Right lobe of liver (tissue), 6 donors: ENCODE measurements at regions not wholly inside any gene's neighbourhood (a gene's known extent, or its start where the extent isn't known, plus 50 kb on each side); places are given as distances from the start of the nearest gene placed in this dataset.

Experiments used
- ATAC-seq, 4 donors: fragments of 200-7000 bp; cut with Tn5 transposase; one replicate each; pipeline ENCODE4 v1.9.1; 2020; ENCODE audit warnings: mild to moderate bottlenecking in 4 of 4, moderate library complexity in 4 of 4
- DNase-seq, 3 donors: peaks; one replicate each; pipeline ENCODE4 v3.0.0-alpha.2; 2020
- H3K27ac ChIP-seq, 3 donors: fragments of 200-600 bp; one replicate each; pipeline ENCODE4 v1.8.0; 2022
- H3K27me3 ChIP-seq, 2 donors: fragments of 200-600 bp; one replicate each; pipeline ENCODE4 v1.8.0; 2022
- H3K36me3 ChIP-seq, 4 donors: fragments of 200-600 bp; sonication (generic) in 1 of 4; one replicate each; pipeline versions ENCODE4 v1.5.1 to v1.8.0; 2017 to 2022; ENCODE audit warnings: control low read depth in 1 of 4
- H3K4me1 ChIP-seq, 4 donors: fragments of 200-600 bp; sonication (generic) in 1 of 4; one replicate each; pipeline versions ENCODE4 v1.5.1 to v1.8.0; 2017 to 2022; ENCODE audit warnings: control low read depth in 1 of 4
- H3K4me3 ChIP-seq, 3 donors: fragments of 200-600 bp; one replicate each; pipeline ENCODE4 v1.8.0; 2022
- H3K9me3 ChIP-seq, 4 donors: fragments of 200-600 bp; sonication (generic) in 1 of 4; one replicate each; pipeline versions ENCODE4 v1.5.1 to v1.8.0; 2017 to 2022; ENCODE audit warnings: control low read depth in 1 of 4
- CTCF ChIP-seq, 4 donors: fragments of 200-600 bp in 3 of 4; fragments of 450-650 bp in 1 of 4; IDR thresholded peaks; one replicate each; pipeline versions ENCODE4 v1.5.1 to v1.8.0; 2016 to 2022; ENCODE audit warnings: antibody characterized with exemption in 4 of 4, mild to moderate bottlenecking in 2 of 4
- POLR2A ChIP-seq: fragments of 450-650 bp; IDR thresholded peaks from one replicate; pipeline ENCODE4 v1.6.1; 2017; ENCODE audit warnings: antibody characterized with exemption, mild to moderate bottlenecking
- WGBS: methylation state at CpG from one replicate; pipeline ENCODE4 v1.1.6; 2018; ENCODE audit warnings: low coverage, low lambda C conversion rate; ENCODE audit not compliant: insufficient coverage; ENCODE audit errors: missing lambda C conversion rate; 5-methylcytosine and 5-hydroxymethylcytosine counted together
- intact Hi-C, 2 donors: fragments of 100-400 bp; cut with DNase I; formaldehyde crosslinking; loops; one replicate each; pipeline versions ENCODE4 v1.11.2 to v1.14.1; 2022
- donor health status: DM: no; HTN: yes; CAD: no.
- donor health status: DM: no; HTN: no; CAD: no.
- donor health status: DM: no; HTN: no; CAD: no.
- donor health status: DM: no; HTN: yes; CAD: no.
- donor health status: DM: no; HTN: yes; CAD: no.

GRCh38 chr10:3911241-3911640 lies 126.2 kb upstream of the KLF6 start:
- Histone ChIP-seq H3K27me3 (no peaks in the 10 kb centered on the region), H3K9me3 (no peaks in the 10 kb centered on the region), H3K4me1 (no peaks in the 10 kb centered on the region), H3K36me3 (no peaks in the 10 kb centered on the region), H3K27ac (no peak overlapping the region), H3K4me3 (no peak overlapping the region)
- 87% methylated on average over 6 of the region's 6 CpGs for WGBS
- ATAC-seq: no peak
- intact Hi-C loops: no loop called here
- no peak for DNase-seq
- TF ChIP-seq CTCF (IDR thresholded peaks at IDR 0.05) (no peak), POLR2A (no peak)

- intact Hi-C loops: no loop called here
- Histone ChIP-seq H3K4me3 (no peak overlapping the region), H3K27me3 (no peaks in the 10 kb centered on the region), H3K4me1 (no peaks in the 10 kb centered on the region), H3K27ac (no peak overlapping the region), H3K36me3 (no peaks in the 10 kb centered on the region), H3K9me3 (no peaks in the 10 kb centered on the region)
- DNase-seq: no peak
- TF ChIP-seq POLR2A: no peak
- TF ChIP-seq CTCF (IDR thresholded peaks at IDR 0.05): no peak
- WGBS: 77% methylated on average over 9 of the region's 14 CpGs
- no peak for ATAC-seq
These were observed 124.3 kb upstream of the KLF6 start for GRCh38 chr10:3909339-3909738.

- Histone ChIP-seq H3K27ac (no peak overlapping the region), H3K4me3 (no peak overlapping the region), H3K36me3 (no peaks in the 10 kb centered on the region), H3K4me1 (no peaks in the 10 kb centered on the region), H3K9me3 (no peaks in the 10 kb centered on the region), H3K27me3 (no peaks in the 10 kb centered on the region)
- intact Hi-C loops: no loop called here
- no peak for DNase-seq
- ATAC-seq: no peak
- TF ChIP-seq POLR2A: no peak
- no peak for TF ChIP-seq CTCF (IDR thresholded peaks at IDR 0.05)
- WGBS: 79% methylated on average over 10 of the region's 10 CpGs
These were observed 123.2 kb upstream of the KLF6 start for GRCh38 chr10:3908183-3908582.

GRCh38 chr10:3907514-3907913 lies 122.5 kb upstream of the KLF6 start:
- intact Hi-C loops: no loop called here
- WGBS: 60% methylated on average over 2 of the region's 6 CpGs
- no peaks in the 10 kb centered on the region for H3K36me3 ChIP-seq
- H3K4me1 ChIP-seq: no peaks in the 10 kb centered on the region
- H3K9me3 ChIP-seq: no peaks in the 10 kb centered on the region
- H3K27me3 ChIP-seq: no peaks in the 10 kb centered on the region
- H3K27ac ChIP-seq: no peak overlapping the region
- ATAC-seq (peak in 2 of 4 donors; percentile 14 to 44), DNase-seq (no peak)
- H3K4me3 ChIP-seq: no peak overlapping the region
- TF ChIP-seq CTCF (IDR thresholded peaks at IDR 0.05) (no peak), POLR2A (no peak)

GRCh38 chr10:3906511-3907111 lies 121.6 kb upstream of the KLF6 start:
- ATAC-seq: peak; percentile 36 to 66 (median 55)
- WGBS: 61% methylated on average over 15 of the region's 17 CpGs
- Histone ChIP-seq H3K27ac (no peak overlapping the region), H3K27me3 (no peaks in the 10 kb centered on the region), H3K4me1 (no peaks in the 10 kb centered on the region), H3K4me3 (no peak overlapping the region), H3K36me3 (no peaks in the 10 kb centered on the region), H3K9me3 (no peaks in the 10 kb centered on the region)
- no peak for DNase-seq
- intact Hi-C loops: no loop called here
- TF ChIP-seq POLR2A: no peak
- no peak for TF ChIP-seq CTCF (IDR thresholded peaks at IDR 0.05)
